ENCODE measurements at regions not wholly inside any gene's neighbourhood (a gene's known extent, or its start where the extent isn't known, plus 50 kb on each side); places are given as distances from the start of the nearest gene placed in this dataset.

- TF ChIP-seq, protein P1, sequence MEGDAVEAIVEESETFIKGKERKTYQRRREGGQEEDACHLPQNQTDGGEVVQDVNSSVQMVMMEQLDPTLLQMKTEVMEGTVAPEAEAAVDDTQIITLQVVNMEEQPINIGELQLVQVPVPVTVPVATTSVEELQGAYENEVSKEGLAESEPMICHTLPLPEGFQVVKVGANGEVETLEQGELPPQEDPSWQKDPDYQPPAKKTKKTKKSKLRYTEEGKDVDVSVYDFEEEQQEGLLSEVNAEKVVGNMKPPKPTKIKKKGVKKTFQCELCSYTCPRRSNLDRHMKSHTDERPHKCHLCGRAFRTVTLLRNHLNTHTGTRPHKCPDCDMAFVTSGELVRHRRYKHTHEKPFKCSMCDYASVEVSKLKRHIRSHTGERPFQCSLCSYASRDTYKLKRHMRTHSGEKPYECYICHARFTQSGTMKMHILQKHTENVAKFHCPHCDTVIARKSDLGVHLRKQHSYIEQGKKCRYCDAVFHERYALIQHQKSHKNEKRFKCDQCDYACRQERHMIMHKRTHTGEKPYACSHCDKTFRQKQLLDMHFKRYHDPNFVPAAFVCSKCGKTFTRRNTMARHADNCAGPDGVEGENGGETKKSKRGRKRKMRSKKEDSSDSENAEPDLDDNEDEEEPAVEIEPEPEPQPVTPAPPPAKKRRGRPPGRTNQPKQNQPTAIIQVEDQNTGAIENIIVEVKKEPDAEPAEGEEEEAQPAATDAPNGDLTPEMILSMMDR (IDR thresholded peaks at IDR 0.05): no peak
- TF ChIP-seq, protein P2, sequence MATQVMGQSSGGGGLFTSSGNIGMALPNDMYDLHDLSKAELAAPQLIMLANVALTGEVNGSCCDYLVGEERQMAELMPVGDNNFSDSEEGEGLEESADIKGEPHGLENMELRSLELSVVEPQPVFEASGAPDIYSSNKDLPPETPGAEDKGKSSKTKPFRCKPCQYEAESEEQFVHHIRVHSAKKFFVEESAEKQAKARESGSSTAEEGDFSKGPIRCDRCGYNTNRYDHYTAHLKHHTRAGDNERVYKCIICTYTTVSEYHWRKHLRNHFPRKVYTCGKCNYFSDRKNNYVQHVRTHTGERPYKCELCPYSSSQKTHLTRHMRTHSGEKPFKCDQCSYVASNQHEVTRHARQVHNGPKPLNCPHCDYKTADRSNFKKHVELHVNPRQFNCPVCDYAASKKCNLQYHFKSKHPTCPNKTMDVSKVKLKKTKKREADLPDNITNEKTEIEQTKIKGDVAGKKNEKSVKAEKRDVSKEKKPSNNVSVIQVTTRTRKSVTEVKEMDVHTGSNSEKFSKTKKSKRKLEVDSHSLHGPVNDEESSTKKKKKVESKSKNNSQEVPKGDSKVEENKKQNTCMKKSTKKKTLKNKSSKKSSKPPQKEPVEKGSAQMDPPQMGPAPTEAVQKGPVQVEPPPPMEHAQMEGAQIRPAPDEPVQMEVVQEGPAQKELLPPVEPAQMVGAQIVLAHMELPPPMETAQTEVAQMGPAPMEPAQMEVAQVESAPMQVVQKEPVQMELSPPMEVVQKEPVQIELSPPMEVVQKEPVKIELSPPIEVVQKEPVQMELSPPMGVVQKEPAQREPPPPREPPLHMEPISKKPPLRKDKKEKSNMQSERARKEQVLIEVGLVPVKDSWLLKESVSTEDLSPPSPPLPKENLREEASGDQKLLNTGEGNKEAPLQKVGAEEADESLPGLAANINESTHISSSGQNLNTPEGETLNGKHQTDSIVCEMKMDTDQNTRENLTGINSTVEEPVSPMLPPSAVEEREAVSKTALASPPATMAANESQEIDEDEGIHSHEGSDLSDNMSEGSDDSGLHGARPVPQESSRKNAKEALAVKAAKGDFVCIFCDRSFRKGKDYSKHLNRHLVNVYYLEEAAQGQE (IDR thresholded peaks at IDR 0.05; ENCODE audit: insufficient read depth in 1 of 2, low read depth in 2 of 2, low read length in 1 of 2): no peak
- TF ChIP-seq SIN3A (IDR thresholded peaks at IDR 0.05; ENCODE audit: borderline replicate concordance, insufficient read depth, low read depth, low read length) (no peak), POLR2AphosphoS5 (IDR thresholded peaks at IDR 0.05; ENCODE audit: low read depth, low read length) (no peak)
These were observed 649.7 kb upstream of the RIOK2 start for GRCh38 chr5:97832645-97833296.
